Keratinocyte (primary cell): ENCODE measurements at regions not wholly inside any gene's neighbourhood (a gene's known extent, or its start where the extent isn't known, plus 50 kb on each side); places are given as distances from the start of the nearest gene placed in this dataset.

Experiments
- DNase-seq: peaks from one replicate; pipeline ENCODE4 v3.0.0-alpha.2; 2011; ENCODE audit warnings: low read depth, missing footprints, low spot score
- FAIRE-seq: peaks from 2 replicates; lab custom pipeline; 2011; peaks lifted over from hg19 to GRCh38; lab: Jason Lieb, UNC
- H2AFZ ChIP-seq: 2 replicates; pipeline ENCODE4 v1.6.0; 2012; ENCODE audit warnings: low read length, control low read depth, inconsistent platforms; ENCODE audit not compliant: control insufficient read depth
- H3K27ac ChIP-seq: 2 replicates; pipeline ENCODE4 v1.5.1; 2011; ENCODE audit warnings: low read length; ENCODE audit not compliant: control insufficient read depth, insufficient read depth
- H3K27me3 ChIP-seq: 3 replicates; pipeline ENCODE4 v1.6.0; 2011; ENCODE audit warnings: low read length; ENCODE audit not compliant: control insufficient read depth, insufficient read depth; ENCODE audit errors: extremely low read depth
- H3K36me3 ChIP-seq, 2 experiments: 2 replicates in 1 of 2; 3 replicates in 1 of 2; pipeline ENCODE4 v1.5.1; 2011; ENCODE audit warnings: low read length in 2 of 2, mild to moderate bottlenecking in 1 of 2; ENCODE audit not compliant: control insufficient read depth in 2 of 2, insufficient read depth in 2 of 2; ENCODE audit errors: extremely low read depth in 1 of 2
- H3K4me1 ChIP-seq: 3 replicates; pipeline ENCODE4 v1.5.1; 2011; ENCODE audit warnings: low read length; ENCODE audit not compliant: control insufficient read depth, insufficient read depth; ENCODE audit errors: extremely low read depth
- H3K4me2 ChIP-seq: 3 replicates; pipeline ENCODE4 v1.6.0; 2011; ENCODE audit warnings: low read depth, low read length; ENCODE audit not compliant: control insufficient read depth, insufficient read depth; ENCODE audit errors: extremely low read depth
- H3K4me3 ChIP-seq, 3 experiments: fragments of 200-600 bp in 1 of 3; sonication (generic) in 1 of 3; 2 replicates in 2 of 3; 3 replicates in 1 of 3; pipeline ENCODE4 v1.5.1; 2011 to 2016; ENCODE audit warnings: low read length in 3 of 3, mild to moderate bottlenecking in 3 of 3, control low read depth in 2 of 3, inconsistent platforms in 1 of 3, low read depth in 1 of 3, mixed read lengths in 1 of 3, mixed run types in 1 of 3, moderate library complexity in 1 of 3; ENCODE audit not compliant: control insufficient read depth in 2 of 3, insufficient read depth in 2 of 3; ENCODE audit errors: extremely low read depth in 1 of 3
- H3K79me2 ChIP-seq: 2 replicates; pipeline ENCODE4 v1.6.0; 2012; ENCODE audit warnings: low read length; ENCODE audit not compliant: control insufficient read depth, insufficient read depth
- H3K9ac ChIP-seq: 3 replicates; pipeline ENCODE4 v1.6.0; 2011; ENCODE audit warnings: low read length; ENCODE audit not compliant: control insufficient read depth, insufficient read depth; ENCODE audit errors: extremely low read depth
- H3K9me1 ChIP-seq: 3 replicates; pipeline ENCODE4 v1.6.0; 2011; ENCODE audit warnings: low read length; ENCODE audit not compliant: control insufficient read depth, insufficient read depth; ENCODE audit errors: extremely low read depth
- H3K9me3 ChIP-seq: 2 replicates; pipeline ENCODE4 v1.5.1; 2012; ENCODE audit warnings: low read depth, low read length; ENCODE audit not compliant: control insufficient read depth
- H4K20me1 ChIP-seq: 3 replicates; pipeline ENCODE4 v1.6.0; 2011; ENCODE audit warnings: low read length; ENCODE audit not compliant: control insufficient read depth, insufficient read depth; ENCODE audit errors: extremely low read depth
- CTCF ChIP-seq, 3 experiments: IDR thresholded peaks in 1 of 3; conservative IDR thresholded peaks in 1 of 3; optimal IDR thresholded peaks in 1 of 3; 2 replicates in 2 of 3; 3 replicates in 1 of 3; pipeline versions ENCODE3 to v1.5.1; 2011; ENCODE audit warnings: low read length in 3 of 3, mild to moderate bottlenecking in 3 of 3, moderate library complexity in 2 of 3, control low read depth in 1 of 3, inconsistent platforms in 1 of 3; ENCODE audit not compliant: insufficient read depth in 2 of 3; ENCODE audit errors: extremely low read depth in 1 of 3
- EZH2 ChIP-seq: IDR thresholded peaks from one replicate; pipeline ENCODE4 v1.6.1; 2012; ENCODE audit warnings: inconsistent platforms, mild to moderate bottlenecking, low read length, moderate library complexity
- dilution Hi-C: fragments of 300-500 bp; cut with MboI; formaldehyde crosslinking; loops from one replicate; pipeline ENCODE4 v1.7.0; 2020; ENCODE audit warnings: low sequenced_read_pairs; ENCODE audit not compliant: extremely low pct_ligation_motif_present

GRCh38 chr1:230515451-230516145 lies 89.5 kb upstream of the PGBD5 start:
- H3K9ac ChIP-seq = no peak overlapping the region
- no peak overlapping the region for H2AFZ ChIP-seq
- no peaks in the 10 kb centered on the region for H3K79me2 ChIP-seq
- H3K4me2 ChIP-seq = no peak overlapping the region
- H4K20me1 ChIP-seq = no peaks in the 10 kb centered on the region
- no peaks in the 10 kb centered on the region for H3K9me3 ChIP-seq
- H3K4me1 ChIP-seq = no peaks in the 10 kb centered on the region
- no peak for TF ChIP-seq EZH2
- TF ChIP-seq CTCF (optimal IDR thresholded peaks at IDR 0.05 in 1 of 3, IDR thresholded peaks at IDR 0.05 in 1 of 3, conservative IDR thresholded peaks at IDR 0.05 in 1 of 3; ENCODE audit: extremely low read depth in 1 of 3, insufficient read depth in 2 of 3, low read length in 3 of 3) = no peak
- H3K9me1 ChIP-seq = no peaks in the 10 kb centered on the region
- H3K27ac ChIP-seq = no peak overlapping the region
- no peak for DNase-seq
- no peaks in the 10 kb centered on the region for H3K36me3 ChIP-seq
- no peak overlapping the region for H3K4me3 ChIP-seq
- peaks cover 40% of the 10 kb centered on the region for H3K27me3 ChIP-seq
- no peak for FAIRE-seq
- dilution Hi-C loops = no loop called here

- no peak for TF ChIP-seq CTCF (optimal IDR thresholded peaks at IDR 0.05 in 1 of 3, IDR thresholded peaks at IDR 0.05 in 1 of 3, conservative IDR thresholded peaks at IDR 0.05 in 1 of 3; ENCODE audit: extremely low read depth in 1 of 3, insufficient read depth in 2 of 3, low read length in 3 of 3)
- TF ChIP-seq EZH2 = no peak
Observed at GRCh38 chr1:230510496-230510895, 84.4 kb upstream of the PGBD5 start.

More at GRCh38 chr1:230510496-230510895, 84.4 kb upstream of the PGBD5 start:
- no peaks in the 10 kb centered on the region for H3K9me1 ChIP-seq
- no peaks in the 10 kb centered on the region for H3K79me2 ChIP-seq
- no peaks in the 10 kb centered on the region for H3K36me3 ChIP-seq
- H4K20me1 ChIP-seq = no peaks in the 10 kb centered on the region
- DNase-seq (no peak), FAIRE-seq (no peak)
- H3K27me3 ChIP-seq = peaks cover 16% of the 10 kb centered on the region
- peaks cover 25% of the 10 kb centered on the region for H3K4me1 ChIP-seq
- no peak overlapping the region for H3K4me3 ChIP-seq
- peaks cover 1% of the 10 kb centered on the region for H3K9me3 ChIP-seq
- dilution Hi-C loops = no loop called here
- no peak overlapping the region for H3K27ac ChIP-seq
- no peak overlapping the region for H3K4me2 ChIP-seq
- H3K9ac ChIP-seq = no peak overlapping the region
- no peak overlapping the region for H2AFZ ChIP-seq
